ENCODE measurements at regions not wholly inside any gene's neighbourhood (a gene's known extent, or its start where the extent isn't known, plus 50 kb on each side); places are given as distances from the start of the nearest gene placed in this dataset.

DNA sequence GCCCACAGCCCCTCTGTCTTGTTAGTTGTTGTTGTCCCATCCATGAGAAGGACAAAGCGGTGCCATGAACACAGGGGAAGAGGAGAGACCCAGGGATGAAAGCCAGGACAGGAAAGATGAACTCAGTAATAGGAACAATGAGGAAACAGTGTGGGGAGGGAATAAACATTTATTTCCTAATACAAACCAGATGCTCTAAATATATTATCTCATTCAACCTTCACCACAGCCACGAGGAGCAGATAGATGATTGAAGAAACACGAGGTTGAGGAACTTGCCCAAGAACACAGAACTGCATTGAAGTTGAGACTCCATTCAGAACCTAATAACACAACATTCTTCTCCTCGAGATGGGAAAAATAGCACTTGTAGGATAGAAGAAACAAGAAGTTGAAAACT, 53.0 kb upstream of the AIG1 start:
- Mint-ChIP-seq H3K9me3 (no peaks in the 10 kb centered on the region), H3K27ac (ENCODE audit: unreplicated experiment) (no peak overlapping the region), H3K4me1 (peaks cover 3% of the 10 kb centered on the region), H3K36me3 (ENCODE audit: low read depth) (no peaks in the 10 kb centered on the region), H3K4me3 (no peak overlapping the region), H3K27me3 (ENCODE audit: low read depth) (peaks cover 39% of the 10 kb centered on the region)
- no peak for DNase-seq (ENCODE audit: low read depth, low spot score)
- TF ChIP-seq, protein P1, sequence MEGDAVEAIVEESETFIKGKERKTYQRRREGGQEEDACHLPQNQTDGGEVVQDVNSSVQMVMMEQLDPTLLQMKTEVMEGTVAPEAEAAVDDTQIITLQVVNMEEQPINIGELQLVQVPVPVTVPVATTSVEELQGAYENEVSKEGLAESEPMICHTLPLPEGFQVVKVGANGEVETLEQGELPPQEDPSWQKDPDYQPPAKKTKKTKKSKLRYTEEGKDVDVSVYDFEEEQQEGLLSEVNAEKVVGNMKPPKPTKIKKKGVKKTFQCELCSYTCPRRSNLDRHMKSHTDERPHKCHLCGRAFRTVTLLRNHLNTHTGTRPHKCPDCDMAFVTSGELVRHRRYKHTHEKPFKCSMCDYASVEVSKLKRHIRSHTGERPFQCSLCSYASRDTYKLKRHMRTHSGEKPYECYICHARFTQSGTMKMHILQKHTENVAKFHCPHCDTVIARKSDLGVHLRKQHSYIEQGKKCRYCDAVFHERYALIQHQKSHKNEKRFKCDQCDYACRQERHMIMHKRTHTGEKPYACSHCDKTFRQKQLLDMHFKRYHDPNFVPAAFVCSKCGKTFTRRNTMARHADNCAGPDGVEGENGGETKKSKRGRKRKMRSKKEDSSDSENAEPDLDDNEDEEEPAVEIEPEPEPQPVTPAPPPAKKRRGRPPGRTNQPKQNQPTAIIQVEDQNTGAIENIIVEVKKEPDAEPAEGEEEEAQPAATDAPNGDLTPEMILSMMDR (conservative IDR thresholded peaks at IDR 0.05): no peak

DNA sequence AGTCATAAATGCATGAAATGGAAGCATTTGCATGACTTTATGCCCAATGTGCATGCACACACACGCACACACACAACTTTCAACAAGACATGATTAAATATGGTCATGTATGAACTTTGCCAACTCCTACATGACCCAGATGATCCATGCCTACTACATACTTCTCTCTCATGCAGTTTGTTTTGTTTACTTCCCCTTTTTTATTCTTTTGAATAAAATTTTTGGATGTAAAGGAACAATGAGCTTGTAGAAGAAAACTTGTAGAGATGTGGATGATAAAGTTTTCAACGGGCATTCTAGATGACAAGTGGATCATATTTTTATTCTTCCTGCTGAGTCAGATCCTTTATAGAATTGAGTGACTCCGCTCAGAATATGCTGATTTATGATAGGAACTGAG, 50.8 kb upstream of the AIG1 start:
- no peak for DNase-seq (ENCODE audit: low read depth, low spot score)
- Mint-ChIP-seq H3K36me3 (ENCODE audit: low read depth) (no peaks in the 10 kb centered on the region), H3K27ac (ENCODE audit: unreplicated experiment) (no peak overlapping the region), H3K27me3 (ENCODE audit: low read depth) (peaks cover 22% of the 10 kb centered on the region), H3K4me3 (no peak overlapping the region), H3K9me3 (no peaks in the 10 kb centered on the region), H3K4me1 (no peaks in the 10 kb centered on the region)
- TF ChIP-seq, protein P1 (conservative IDR thresholded peaks at IDR 0.05): no peak
